Medulla oblongata (tissue), 1 donor: ENCODE measurements at regions not wholly inside any gene's neighbourhood (a gene's known extent, or its start where the extent isn't known, plus 50 kb on each side); places are given as distances from the start of the nearest gene placed in this dataset.
A peak's percentile ranks its signal among the peaks of the same experiment; 100 is the strongest.
"Not testable (repeated sequence)": the region's sequence is repeated elsewhere in the genome, so short reads cannot be mapped to it uniquely, and the experiment has no call there.

Experiments used
- DNase-seq: peaks from one replicate; pipeline ENCODE4 v3.0.0-alpha.2; 2015; ENCODE audit errors: extremely low spot score

- not testable (repeated sequence) for DNase-seq
Measured at GRCh38 chr19:27419217-27419616, 1793.7 kb downstream of the UQCRFS1 start.

- no peak for DNase-seq
Measured at GRCh38 chr19:27393591-27393990, 1819.4 kb downstream of the UQCRFS1 start.

- no peak for DNase-seq
Measured at GRCh38 chr19:27392027-27392632, 1820.8 kb downstream of the UQCRFS1 start.

GRCh38 chr19:27379306-27379705, 1833.6 kb downstream of the UQCRFS1 start:
- not testable (repeated sequence) for DNase-seq

GRCh38 chr19:27369603-27370002, 1843.3 kb downstream of the UQCRFS1 start:
- not testable (repeated sequence) for DNase-seq

GRCh38 chr19:27362438-27362837, 1850.5 kb downstream of the UQCRFS1 start:
- DNase-seq, result not testable (repeated sequence)

GRCh38 chr19:27355581-27355980, 1857.4 kb downstream of the UQCRFS1 start:
- DNase-seq, result peak; percentile 1
